GM12878 (cell line): ENCODE measurements at regions not wholly inside any gene's neighbourhood (a gene's known extent, or its start where the extent isn't known, plus 50 kb on each side); places are given as distances from the start of the nearest gene placed in this dataset.

Source experiments
- EP300 ChIP-seq, 2 experiments: fragments of 150-350 bp in 1 of 2; IDR thresholded peaks; 2 replicates each; pipeline ENCODE4 v1.6.1; 2011 to 2012; ENCODE audit warnings: low read depth in 2 of 2, low read length in 2 of 2, borderline replicate concordance in 1 of 2, improper control_type of control experiment in 1 of 2, inconsistent platforms in 1 of 2; ENCODE audit not compliant: control insufficient read depth in 1 of 2
- NR2C1 ChIP-seq: fragments of 450-650 bp; IDR thresholded peaks from 2 replicates; pipeline ENCODE4 v1.6.1; 2017; ENCODE audit warnings: antibody characterized with exemption, mild to moderate bottlenecking, moderate library complexity
- POLR2A ChIP-seq: IDR thresholded peaks from 2 replicates; pipeline ENCODE4 v1.6.1; 2011; ENCODE audit warnings: low read depth, mild to moderate bottlenecking, low read length
- ZBTB11 ChIP-seq: fragments of 450-650 bp; formaldehyde crosslinking; IDR thresholded peaks from 2 replicates; pipeline ENCODE4 v1.5.0; 2022; ENCODE audit warnings: mild to moderate bottlenecking, missing genetic modification characterization
- ZBTB40 ChIP-seq: fragments of 450-650 bp; IDR thresholded peaks from 2 replicates; pipeline ENCODE4 v1.6.1; 2016; ENCODE audit warnings: mild to moderate bottlenecking, moderate library complexity, borderline replicate concordance
- ZNF622 ChIP-seq: fragments of 450-650 bp; IDR thresholded peaks from 2 replicates; pipeline ENCODE4 v1.6.1; 2017; ENCODE audit warnings: mild to moderate bottlenecking, inconsistent platforms

- TF ChIP-seq ZBTB40 = no peak
- TF ChIP-seq ZNF622 = no peak
- TF ChIP-seq POLR2A = no peak
- no peak for TF ChIP-seq EP300 (IDR thresholded peaks at IDR 0.05; ENCODE audit: borderline replicate concordance in 1 of 2, control insufficient read depth in 1 of 2, low read depth in 2 of 2, low read length in 2 of 2)
- TF ChIP-seq ZBTB11 = no peak
- TF ChIP-seq NR2C1 = no peak
- TF ChIP-seq, all 136 proteins: peak for 2
Observed at GRCh38 chr6:130575557-130575956, 209.7 kb downstream of the TMEM200A start (continued).
